ENCODE measurements at regions not wholly inside any gene's neighbourhood (a gene's known extent, or its start where the extent isn't known, plus 50 kb on each side); places are given as distances from the start of the nearest gene placed in this dataset.

DNA sequence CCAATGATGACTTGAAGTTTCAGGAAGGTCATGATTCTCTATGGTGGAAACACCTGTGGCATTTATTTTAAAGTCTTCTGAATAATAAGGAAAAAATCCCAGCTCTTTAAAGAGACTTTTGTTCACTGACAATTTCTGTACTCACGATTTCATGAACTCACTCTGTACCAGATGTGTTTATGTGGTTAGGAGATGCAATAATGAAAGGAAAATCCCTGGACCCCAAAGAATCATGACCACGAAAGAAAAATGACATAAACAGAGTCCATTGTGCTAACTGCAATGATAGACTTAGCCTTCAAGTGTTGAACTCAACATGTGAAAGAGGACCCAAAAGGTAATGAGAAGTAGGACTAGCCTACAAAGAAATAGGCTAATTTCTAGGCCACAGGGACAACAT lies 947.5 kb downstream of the CDH11 start:
- Histone ChIP-seq H3K4me3 (ENCODE audit: low read depth, low read length) (no peak overlapping the region), H3K36me3 (ENCODE audit: control insufficient read depth, insufficient read depth, low read length) (no peaks in the 10 kb centered on the region), H3K4me1 (no peaks in the 10 kb centered on the region), H3K9me3 (peaks cover 10% of the 10 kb centered on the region; the same call in 1 of the 2 replicates), H3K27me3 (replicated peaks; ENCODE audit: control insufficient read depth, insufficient read depth, low read length) (no peaks in the 10 kb centered on the region)
- H3K36me3 Mint-ChIP-seq (ENCODE audit: insufficient read depth, unreplicated experiment), result peaks cover 6% of the 10 kb centered on the region
- H3K4me1 Mint-ChIP-seq (ENCODE audit: low read depth, unreplicated experiment), result no peaks in the 10 kb centered on the region
- BruUV-seq (replicated peaks), result no TSS peak
- H3K4me3 Mint-ChIP-seq (ENCODE audit: unreplicated experiment), result no peak overlapping the region
- DNase-seq, result no peak
- intact Hi-C loops (cut with micrococcal nuclease; ENCODE audit: unreplicated experiment), result no loop called here
- peaks cover 10% of the 10 kb centered on the region for H3K9me3 Mint-ChIP-seq (ENCODE audit: unreplicated experiment)
- ChIA-PET POLR2A (no interaction called here), CTCF (no interaction called here)
- H3K27me3 Mint-ChIP-seq (ENCODE audit: insufficient read depth, unreplicated experiment), result peaks cover 3% of the 10 kb centered on the region
- TF ChIP-seq, protein P1, sequence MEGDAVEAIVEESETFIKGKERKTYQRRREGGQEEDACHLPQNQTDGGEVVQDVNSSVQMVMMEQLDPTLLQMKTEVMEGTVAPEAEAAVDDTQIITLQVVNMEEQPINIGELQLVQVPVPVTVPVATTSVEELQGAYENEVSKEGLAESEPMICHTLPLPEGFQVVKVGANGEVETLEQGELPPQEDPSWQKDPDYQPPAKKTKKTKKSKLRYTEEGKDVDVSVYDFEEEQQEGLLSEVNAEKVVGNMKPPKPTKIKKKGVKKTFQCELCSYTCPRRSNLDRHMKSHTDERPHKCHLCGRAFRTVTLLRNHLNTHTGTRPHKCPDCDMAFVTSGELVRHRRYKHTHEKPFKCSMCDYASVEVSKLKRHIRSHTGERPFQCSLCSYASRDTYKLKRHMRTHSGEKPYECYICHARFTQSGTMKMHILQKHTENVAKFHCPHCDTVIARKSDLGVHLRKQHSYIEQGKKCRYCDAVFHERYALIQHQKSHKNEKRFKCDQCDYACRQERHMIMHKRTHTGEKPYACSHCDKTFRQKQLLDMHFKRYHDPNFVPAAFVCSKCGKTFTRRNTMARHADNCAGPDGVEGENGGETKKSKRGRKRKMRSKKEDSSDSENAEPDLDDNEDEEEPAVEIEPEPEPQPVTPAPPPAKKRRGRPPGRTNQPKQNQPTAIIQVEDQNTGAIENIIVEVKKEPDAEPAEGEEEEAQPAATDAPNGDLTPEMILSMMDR (IDR thresholded peaks at IDR 0.05; ENCODE audit: insufficient read depth in 1 of 2, low read depth in 1 of 2, low read length in 1 of 2, severe bottlenecking in 1 of 2, unreplicated experiment in 1 of 2), result no peak
- no peak overlapping the region for H3K27ac Mint-ChIP-seq (ENCODE audit: unreplicated experiment)

DNA sequence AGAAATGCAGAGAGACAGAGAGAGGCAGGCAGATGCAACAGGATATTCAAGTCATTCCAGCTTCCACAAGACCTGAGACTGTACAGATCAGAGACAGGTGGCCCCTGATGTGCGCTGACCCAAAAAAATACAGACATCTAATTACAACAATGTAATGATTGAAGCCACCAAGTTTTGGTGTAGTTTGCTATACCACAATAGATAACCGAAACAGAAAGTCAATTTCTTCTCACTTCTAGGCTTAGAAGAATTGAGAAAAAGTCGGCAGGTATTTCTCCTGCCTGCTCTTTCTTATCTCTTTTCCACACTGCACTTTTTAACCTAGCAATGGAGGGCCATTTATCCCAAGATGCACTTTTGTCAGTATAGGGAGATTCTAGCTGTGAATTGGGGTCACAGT lies 949.2 kb downstream of the CDH11 start:
- Histone ChIP-seq H3K9me3 (peaks cover 1% of the 10 kb centered on the region; the same call in 1 of the 2 replicates), H3K36me3 (ENCODE audit: control insufficient read depth, insufficient read depth, low read length) (no peaks in the 10 kb centered on the region), H3K27me3 (replicated peaks; ENCODE audit: control insufficient read depth, insufficient read depth, low read length) (no peaks in the 10 kb centered on the region), H3K4me3 (ENCODE audit: low read depth, low read length) (no peak overlapping the region), H3K4me1 (no peaks in the 10 kb centered on the region)
- TF ChIP-seq, protein P1 (IDR thresholded peaks at IDR 0.05; ENCODE audit: insufficient read depth in 1 of 2, low read depth in 1 of 2, low read length in 1 of 2, severe bottlenecking in 1 of 2, unreplicated experiment in 1 of 2), result no peak
- intact Hi-C loops (cut with micrococcal nuclease; ENCODE audit: unreplicated experiment), result no loop called here
- Mint-ChIP-seq H3K27me3 (ENCODE audit: insufficient read depth, unreplicated experiment) (peaks cover 3% of the 10 kb centered on the region), H3K4me1 (ENCODE audit: low read depth, unreplicated experiment) (no peaks in the 10 kb centered on the region), H3K27ac (ENCODE audit: unreplicated experiment) (no peak overlapping the region), H3K4me3 (ENCODE audit: unreplicated experiment) (no peak overlapping the region), H3K9me3 (ENCODE audit: unreplicated experiment) (peaks cover 8% of the 10 kb centered on the region), H3K36me3 (ENCODE audit: insufficient read depth, unreplicated experiment) (peaks cover 6% of the 10 kb centered on the region)
- no TSS peak for BruUV-seq (replicated peaks)
- ChIA-PET CTCF (no interaction called here), POLR2A (no interaction called here)
- no peak for DNase-seq

DNA sequence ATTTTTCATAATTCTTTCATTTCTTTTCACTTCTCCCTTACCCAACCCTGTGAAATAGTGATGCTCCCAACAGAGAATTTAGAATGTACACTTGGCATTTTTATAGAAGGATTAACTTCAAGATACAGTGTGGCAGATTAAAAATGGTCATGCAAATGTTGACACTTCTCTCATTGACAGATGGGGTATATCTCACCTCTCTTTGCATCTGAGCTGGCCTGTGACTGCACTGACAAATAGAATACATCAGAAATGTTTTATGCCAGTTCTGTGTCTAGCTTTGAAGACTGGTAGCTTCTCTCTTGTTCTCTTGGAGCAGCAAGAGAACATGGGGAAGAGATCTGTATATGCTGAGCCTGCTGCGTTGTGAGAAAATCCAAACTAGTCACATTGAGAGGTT lies 949.6 kb downstream of the CDH11 start:
- Mint-ChIP-seq H3K27ac (ENCODE audit: unreplicated experiment) (no peak overlapping the region), H3K4me1 (ENCODE audit: low read depth, unreplicated experiment) (no peaks in the 10 kb centered on the region), H3K36me3 (ENCODE audit: insufficient read depth, unreplicated experiment) (peaks cover 2% of the 10 kb centered on the region), H3K27me3 (ENCODE audit: insufficient read depth, unreplicated experiment) (peaks cover 3% of the 10 kb centered on the region), H3K9me3 (ENCODE audit: unreplicated experiment) (peaks cover 3% of the 10 kb centered on the region), H3K4me3 (ENCODE audit: unreplicated experiment) (no peak overlapping the region)
- no peaks in the 10 kb centered on the region for H3K27me3 ChIP-seq (replicated peaks; ENCODE audit: control insufficient read depth, insufficient read depth, low read length)
- TF ChIP-seq, protein P1 (IDR thresholded peaks at IDR 0.05; ENCODE audit: insufficient read depth in 1 of 2, low read depth in 1 of 2, low read length in 1 of 2, severe bottlenecking in 1 of 2, unreplicated experiment in 1 of 2), result no peak
- intact Hi-C loops (cut with micrococcal nuclease; ENCODE audit: unreplicated experiment), result no loop called here
- CTCF ChIA-PET, result no interaction called here
- no peaks in the 10 kb centered on the region for H3K36me3 ChIP-seq (ENCODE audit: control insufficient read depth, insufficient read depth, low read length)
- BruUV-seq (replicated peaks), result no TSS peak
- DNase-seq, result no peak
- H3K9me3 ChIP-seq, result no peaks in the 10 kb centered on the region
- H3K4me1 ChIP-seq, result no peaks in the 10 kb centered on the region
- H3K4me3 ChIP-seq (ENCODE audit: low read depth, low read length), result no peak overlapping the region
- POLR2A ChIA-PET, result no interaction called here
